Tibial nerve (tissue), 3 donors: ENCODE measurements at regions not wholly inside any gene's neighbourhood (a gene's known extent, or its start where the extent isn't known, plus 50 kb on each side); places are given as distances from the start of the nearest gene placed in this dataset.

Experiments
- POLR2A ChIP-seq, 2 donors: fragments of 450-650 bp; IDR thresholded peaks; one replicate each; pipeline ENCODE4 v1.6.1; 2017; ENCODE audit warnings: antibody characterized with exemption in 2 of 2, mild to moderate bottlenecking in 2 of 2, moderate library complexity in 2 of 2
- TF ChIP-seq, protein P1 (sequence below), 5 experiments: fragments of 200-600 bp in 3 of 5; fragments of 450-650 bp in 2 of 5; sonication (generic) in 3 of 5; IDR thresholded peaks; one replicate each; pipeline ENCODE4 v1.5.1; 2016 to 2019; ENCODE audit warnings: antibody characterized with exemption in 5 of 5, mild to moderate bottlenecking in 3 of 5, moderate library complexity in 2 of 5

DNA sequence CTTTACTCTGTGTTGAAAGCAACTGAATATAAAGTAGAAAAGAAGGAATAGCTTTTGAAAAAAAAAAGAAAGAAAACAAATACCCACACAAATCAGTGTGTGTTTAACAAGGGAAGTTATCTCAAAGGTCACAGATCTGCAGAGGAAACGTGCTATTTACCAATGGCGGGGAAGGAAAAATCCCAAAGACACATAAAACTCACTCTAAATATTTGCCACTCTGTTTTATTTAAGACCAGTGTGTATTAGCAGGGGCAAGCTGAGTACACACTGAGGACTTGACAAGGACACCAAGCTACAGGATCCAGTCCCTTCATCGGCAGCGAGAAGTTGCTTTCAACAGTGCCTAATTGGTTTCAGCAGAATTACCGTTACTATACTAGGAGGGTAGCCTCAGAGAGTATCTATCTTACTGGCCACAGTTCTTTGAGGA lies 252.5 kb downstream of the DEPDC1B start:
- TF ChIP-seq, protein P1, sequence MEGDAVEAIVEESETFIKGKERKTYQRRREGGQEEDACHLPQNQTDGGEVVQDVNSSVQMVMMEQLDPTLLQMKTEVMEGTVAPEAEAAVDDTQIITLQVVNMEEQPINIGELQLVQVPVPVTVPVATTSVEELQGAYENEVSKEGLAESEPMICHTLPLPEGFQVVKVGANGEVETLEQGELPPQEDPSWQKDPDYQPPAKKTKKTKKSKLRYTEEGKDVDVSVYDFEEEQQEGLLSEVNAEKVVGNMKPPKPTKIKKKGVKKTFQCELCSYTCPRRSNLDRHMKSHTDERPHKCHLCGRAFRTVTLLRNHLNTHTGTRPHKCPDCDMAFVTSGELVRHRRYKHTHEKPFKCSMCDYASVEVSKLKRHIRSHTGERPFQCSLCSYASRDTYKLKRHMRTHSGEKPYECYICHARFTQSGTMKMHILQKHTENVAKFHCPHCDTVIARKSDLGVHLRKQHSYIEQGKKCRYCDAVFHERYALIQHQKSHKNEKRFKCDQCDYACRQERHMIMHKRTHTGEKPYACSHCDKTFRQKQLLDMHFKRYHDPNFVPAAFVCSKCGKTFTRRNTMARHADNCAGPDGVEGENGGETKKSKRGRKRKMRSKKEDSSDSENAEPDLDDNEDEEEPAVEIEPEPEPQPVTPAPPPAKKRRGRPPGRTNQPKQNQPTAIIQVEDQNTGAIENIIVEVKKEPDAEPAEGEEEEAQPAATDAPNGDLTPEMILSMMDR (IDR thresholded peaks at IDR 0.05), result no peak
- no peak for TF ChIP-seq POLR2A (IDR thresholded peaks at IDR 0.05)
